BJ (cell line): ENCODE measurements at regions not wholly inside any gene's neighbourhood (a gene's known extent, or its start where the extent isn't known, plus 50 kb on each side); places are given as distances from the start of the nearest gene placed in this dataset.

Experiments used
- CTCF ChIA-PET: fragments of 350-600 bp; formaldehyde crosslinking; extraction: SDS; loops from one replicate; lab custom pipeline; 2021; ENCODE audit warnings: antibody characterized with exemption, inconsistent platforms; lab: Yijun Ruan, JAX
- POLR2A ChIA-PET: fragments of 300-600 bp; sonication (Branson Sonifier 250); formaldehyde crosslinking; extraction: SDS; loops from one replicate; lab custom pipeline; 2021; ENCODE audit warnings: antibody characterized with exemption; lab: Charles Lee
- DNase-seq: peaks from one replicate; pipeline ENCODE4 v3.0.0-alpha.2; 2011; ENCODE audit warnings: low read depth
- H3K27me3 ChIP-seq: 2 replicates; pipeline ENCODE4 v1.6.0; 2011; ENCODE audit warnings: low read length; ENCODE audit not compliant: control insufficient read depth, insufficient read depth
- H3K36me3 ChIP-seq: 2 replicates; pipeline ENCODE4 v1.5.1; 2011; ENCODE audit warnings: low read length; ENCODE audit not compliant: control insufficient read depth, insufficient read depth
- H3K4me3 ChIP-seq: 2 replicates; pipeline ENCODE4 v1.5.1; 2011; ENCODE audit warnings: low read depth, mild to moderate bottlenecking, control low read depth, low read length
- TF ChIP-seq, protein P1 (sequence below): IDR thresholded peaks from 2 replicates; pipeline ENCODE4 v1.5.1; 2011; ENCODE audit warnings: low read depth, mild to moderate bottlenecking, control low read depth, inconsistent platforms, low read length, moderate library complexity; ENCODE audit not compliant: insufficient read depth

DNA sequence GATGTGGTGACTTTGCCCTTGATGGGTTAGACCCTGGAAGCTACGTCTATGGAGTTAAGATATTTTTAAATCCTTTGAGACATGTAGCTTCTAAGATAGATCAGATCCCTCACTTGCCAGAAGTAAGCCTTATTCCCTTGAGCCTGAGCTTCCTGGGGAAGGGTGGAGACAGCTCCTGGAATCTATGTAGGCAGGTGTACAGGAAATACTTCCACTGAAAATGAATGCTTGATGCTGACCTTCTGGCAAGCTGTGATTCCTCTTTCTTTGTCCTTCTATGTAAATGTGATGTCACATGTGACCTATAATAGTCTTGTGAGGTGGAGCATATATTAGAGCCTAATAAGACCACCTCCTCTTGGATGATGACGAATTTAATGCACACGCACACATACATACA is 1152.0 kb upstream of the ACO1 start:
- H3K27me3 ChIP-seq, result no peaks in the 10 kb centered on the region
- ChIA-PET POLR2A (no interaction called here), CTCF (no interaction called here)

DNA sequence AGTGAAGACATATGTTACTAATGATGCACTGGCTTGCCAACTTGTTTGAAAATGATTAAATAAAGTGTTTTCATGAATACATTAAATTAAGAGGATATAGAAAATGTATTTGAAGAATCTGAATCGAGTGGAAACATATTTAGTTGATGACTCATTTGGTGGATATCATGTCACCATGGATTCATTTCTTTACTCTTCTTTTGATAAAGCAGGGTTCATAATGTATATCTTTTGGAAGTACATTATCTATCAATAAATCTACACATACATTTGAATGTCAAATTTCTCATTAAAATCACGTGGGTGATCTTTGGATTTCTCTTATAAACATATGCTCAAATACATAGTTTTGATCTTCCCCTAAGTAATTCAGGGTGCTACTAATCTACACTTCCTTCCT is 1148.1 kb upstream of the ACO1 start:
- TF ChIP-seq, protein P1, sequence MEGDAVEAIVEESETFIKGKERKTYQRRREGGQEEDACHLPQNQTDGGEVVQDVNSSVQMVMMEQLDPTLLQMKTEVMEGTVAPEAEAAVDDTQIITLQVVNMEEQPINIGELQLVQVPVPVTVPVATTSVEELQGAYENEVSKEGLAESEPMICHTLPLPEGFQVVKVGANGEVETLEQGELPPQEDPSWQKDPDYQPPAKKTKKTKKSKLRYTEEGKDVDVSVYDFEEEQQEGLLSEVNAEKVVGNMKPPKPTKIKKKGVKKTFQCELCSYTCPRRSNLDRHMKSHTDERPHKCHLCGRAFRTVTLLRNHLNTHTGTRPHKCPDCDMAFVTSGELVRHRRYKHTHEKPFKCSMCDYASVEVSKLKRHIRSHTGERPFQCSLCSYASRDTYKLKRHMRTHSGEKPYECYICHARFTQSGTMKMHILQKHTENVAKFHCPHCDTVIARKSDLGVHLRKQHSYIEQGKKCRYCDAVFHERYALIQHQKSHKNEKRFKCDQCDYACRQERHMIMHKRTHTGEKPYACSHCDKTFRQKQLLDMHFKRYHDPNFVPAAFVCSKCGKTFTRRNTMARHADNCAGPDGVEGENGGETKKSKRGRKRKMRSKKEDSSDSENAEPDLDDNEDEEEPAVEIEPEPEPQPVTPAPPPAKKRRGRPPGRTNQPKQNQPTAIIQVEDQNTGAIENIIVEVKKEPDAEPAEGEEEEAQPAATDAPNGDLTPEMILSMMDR, result no peak
- Histone ChIP-seq H3K36me3 (no peaks in the 10 kb centered on the region), H3K4me3 (no peak overlapping the region), H3K27me3 (no peaks in the 10 kb centered on the region)
- ChIA-PET CTCF (no interaction called here), POLR2A (no interaction called here)
- DNase-seq, result no peak

More for the DNA sequence above, 1152.0 kb upstream of the ACO1 start:
- Histone ChIP-seq H3K36me3 (no peaks in the 10 kb centered on the region), H3K4me3 (no peak overlapping the region)
- TF ChIP-seq, protein P1, result no peak
- no peak for DNase-seq

DNA sequence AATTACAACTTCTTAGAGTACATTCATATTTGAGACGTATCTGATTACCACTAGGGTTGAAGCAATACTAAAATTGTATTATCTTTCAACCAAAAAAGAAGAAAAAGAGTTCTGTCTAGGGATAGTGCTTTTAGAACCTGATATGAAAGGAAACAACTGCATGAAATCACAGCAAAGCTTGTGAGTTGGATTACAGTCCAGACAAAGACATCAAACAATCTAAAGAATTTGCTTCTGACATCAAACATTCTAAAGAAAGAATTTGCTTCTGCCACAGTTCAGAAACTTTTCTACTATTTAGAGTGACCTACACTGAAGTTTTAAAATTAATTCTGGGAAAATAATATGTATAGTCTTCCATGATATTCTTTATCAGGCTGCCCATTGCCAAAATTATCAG is 1141.1 kb upstream of the ACO1 start:
- POLR2A ChIA-PET, result no interaction called here
- H3K4me3 ChIP-seq, result no peak overlapping the region
- H3K27me3 ChIP-seq, result no peaks in the 10 kb centered on the region
- CTCF ChIA-PET, result no interaction called here
- no peak for DNase-seq
- TF ChIP-seq, protein P1, result no peak
- no peaks in the 10 kb centered on the region for H3K36me3 ChIP-seq

DNA sequence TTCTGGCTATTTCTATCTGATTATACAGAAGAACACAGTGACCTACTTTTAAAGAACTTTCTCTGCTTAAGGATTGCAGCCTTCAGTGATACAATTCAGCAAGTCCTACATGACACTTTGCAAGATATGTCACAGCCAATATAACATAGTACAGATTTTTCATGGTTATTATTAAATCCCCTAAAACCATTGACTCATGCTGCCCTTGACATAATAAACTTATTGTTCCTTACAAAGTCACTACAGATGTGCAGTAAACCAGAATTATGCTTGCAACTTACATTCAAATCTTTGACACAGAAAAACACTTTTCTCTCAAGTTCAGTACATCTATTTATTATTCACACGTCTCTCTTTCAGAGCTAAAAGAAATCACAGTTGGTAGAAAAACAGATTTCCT is 1136.3 kb upstream of the ACO1 start:
- CTCF ChIA-PET, result no interaction called here
- POLR2A ChIA-PET, result no interaction called here
- no peaks in the 10 kb centered on the region for H3K27me3 ChIP-seq
- TF ChIP-seq, protein P1, result no peak
- H3K36me3 ChIP-seq, result no peaks in the 10 kb centered on the region
- H3K4me3 ChIP-seq, result no peak overlapping the region
- no peak for DNase-seq

DNA sequence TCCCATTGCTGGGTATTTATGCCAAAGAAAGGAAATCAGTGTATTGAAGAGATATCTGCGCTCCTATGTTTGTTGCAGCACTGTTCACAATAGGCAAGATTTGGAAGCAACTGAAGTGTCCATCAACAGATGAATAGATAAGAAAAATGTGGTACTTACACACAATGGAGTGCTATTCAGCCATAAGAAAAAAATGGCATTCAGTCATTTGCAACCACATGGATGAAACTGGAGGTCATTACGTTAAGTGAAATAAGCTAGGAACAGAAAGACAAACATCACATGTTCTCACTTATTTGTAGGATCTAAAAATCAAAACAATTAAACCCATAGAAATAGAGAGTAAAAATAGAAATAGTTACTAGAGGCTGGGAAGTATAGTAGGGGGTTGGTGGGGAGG is 1133.1 kb upstream of the ACO1 start:
- DNase-seq, result no peak
- Histone ChIP-seq H3K36me3 (no peaks in the 10 kb centered on the region), H3K27me3 (no peaks in the 10 kb centered on the region), H3K4me3 (no peak overlapping the region)
- ChIA-PET CTCF (no interaction called here), POLR2A (no interaction called here)
- TF ChIP-seq, protein P1, result no peak
